ENCODE measurements at regions not wholly inside any gene's neighbourhood (a gene's known extent, or its start where the extent isn't known, plus 50 kb on each side); places are given as distances from the start of the nearest gene placed in this dataset.

- Mint-ChIP-seq H3K4me1 (ENCODE audit: low read depth) (no peaks in the 10 kb centered on the region), H3K27me3 (ENCODE audit: low read depth) (peaks cover 30% of the 10 kb centered on the region), H3K9me3 (peaks cover 12% of the 10 kb centered on the region), H3K36me3 (ENCODE audit: insufficient read depth) (peaks cover 2% of the 10 kb centered on the region), H3K4me3 (no peak overlapping the region)
- ATAC-seq = no peak
- DNase-seq = no peak
These were observed 95.9 kb upstream of the LEP start for GRCh38 chr7:128145191-128145590.

GRCh38 chr7:128146052-128146451, 95.0 kb upstream of the LEP start:
- H3K4me3 Mint-ChIP-seq = no peak overlapping the region
- no peaks in the 10 kb centered on the region for H3K4me1 Mint-ChIP-seq (ENCODE audit: low read depth)

GRCh38 chr7:128148676-128149075, 92.4 kb upstream of the LEP start:
- Mint-ChIP-seq H3K4me3 (no peak overlapping the region), H3K9me3 (peaks cover 2% of the 10 kb centered on the region), H3K27me3 (ENCODE audit: low read depth) (peaks cover 30% of the 10 kb centered on the region), H3K4me1 (ENCODE audit: low read depth) (no peaks in the 10 kb centered on the region), H3K36me3 (ENCODE audit: insufficient read depth) (no peaks in the 10 kb centered on the region)
- ATAC-seq = no peak
- DNase-seq = no peak

More at GRCh38 chr7:128146052-128146451, 95.0 kb upstream of the LEP start:
- ATAC-seq (no peak), DNase-seq (no peak)
- peaks cover 9% of the 10 kb centered on the region for H3K9me3 Mint-ChIP-seq
- peaks cover 31% of the 10 kb centered on the region for H3K27me3 Mint-ChIP-seq (ENCODE audit: low read depth)
- peaks cover 2% of the 10 kb centered on the region for H3K36me3 Mint-ChIP-seq (ENCODE audit: insufficient read depth)

GRCh38 chr7:128150223-128150865, 90.7 kb upstream of the LEP start:
- no peaks in the 10 kb centered on the region for H3K4me1 Mint-ChIP-seq (ENCODE audit: low read depth)
- H3K4me3 Mint-ChIP-seq = no peak overlapping the region
- no peaks in the 10 kb centered on the region for H3K9me3 Mint-ChIP-seq
- no peaks in the 10 kb centered on the region for H3K36me3 Mint-ChIP-seq (ENCODE audit: insufficient read depth)
- DNase-seq = no peak
- no peak for ATAC-seq
- H3K27me3 Mint-ChIP-seq (ENCODE audit: low read depth) = peaks cover 28% of the 10 kb centered on the region

- no peaks in the 10 kb centered on the region for H3K36me3 Mint-ChIP-seq (ENCODE audit: insufficient read depth)
- peaks cover 28% of the 10 kb centered on the region for H3K27me3 Mint-ChIP-seq (ENCODE audit: low read depth)
- H3K4me3 Mint-ChIP-seq = no peak overlapping the region
- ATAC-seq (no peak), DNase-seq (no peak)
- no peaks in the 10 kb centered on the region for H3K9me3 Mint-ChIP-seq
- no peaks in the 10 kb centered on the region for H3K4me1 Mint-ChIP-seq (ENCODE audit: low read depth)
These were observed 89.4 kb upstream of the LEP start for GRCh38 chr7:128151635-128152034.

- no peaks in the 10 kb centered on the region for H3K36me3 Mint-ChIP-seq (ENCODE audit: insufficient read depth)
These were observed 88.4 kb upstream of the LEP start for GRCh38 chr7:128152721-128153120.

GRCh38 chr7:128153436-128153835, 87.6 kb upstream of the LEP start:
- ATAC-seq = no peak

More at GRCh38 chr7:128152721-128153120, 88.4 kb upstream of the LEP start:
- H3K27me3 Mint-ChIP-seq (ENCODE audit: low read depth) = peaks cover 23% of the 10 kb centered on the region
- H3K9me3 Mint-ChIP-seq = no peaks in the 10 kb centered on the region
- ATAC-seq (no peak), DNase-seq (no peak)
- H3K4me3 Mint-ChIP-seq = no peak overlapping the region
- no peaks in the 10 kb centered on the region for H3K4me1 Mint-ChIP-seq (ENCODE audit: low read depth)

GRCh38 chr7:128154504-128154903, 86.6 kb upstream of the LEP start:
- H3K27me3 Mint-ChIP-seq (ENCODE audit: low read depth) = peaks cover 17% of the 10 kb centered on the region
- no peaks in the 10 kb centered on the region for H3K36me3 Mint-ChIP-seq (ENCODE audit: insufficient read depth)
- ATAC-seq = no peak

More at GRCh38 chr7:128153436-128153835, 87.6 kb upstream of the LEP start:
- Mint-ChIP-seq H3K4me1 (ENCODE audit: low read depth) (no peaks in the 10 kb centered on the region), H3K36me3 (ENCODE audit: insufficient read depth) (no peaks in the 10 kb centered on the region), H3K4me3 (no peak overlapping the region), H3K9me3 (no peaks in the 10 kb centered on the region), H3K27me3 (ENCODE audit: low read depth) (peaks cover 21% of the 10 kb centered on the region)
- no peak for DNase-seq

GRCh38 chr7:128155100-128155740, 85.9 kb upstream of the LEP start:
- Mint-ChIP-seq H3K9me3 (no peaks in the 10 kb centered on the region), H3K4me1 (ENCODE audit: low read depth) (no peaks in the 10 kb centered on the region), H3K4me3 (no peak overlapping the region), H3K36me3 (ENCODE audit: insufficient read depth) (no peaks in the 10 kb centered on the region), H3K27me3 (ENCODE audit: low read depth) (peaks cover 19% of the 10 kb centered on the region)
- ATAC-seq (peak in 1 of 2 donors; percentile 59), DNase-seq (no peak)

More at GRCh38 chr7:128154504-128154903, 86.6 kb upstream of the LEP start:
- Mint-ChIP-seq H3K4me1 (ENCODE audit: low read depth) (no peaks in the 10 kb centered on the region), H3K4me3 (no peak overlapping the region), H3K9me3 (no peaks in the 10 kb centered on the region)
- no peak for DNase-seq

- Mint-ChIP-seq H3K36me3 (ENCODE audit: insufficient read depth) (no peaks in the 10 kb centered on the region), H3K27me3 (ENCODE audit: low read depth) (peaks cover 25% of the 10 kb centered on the region), H3K4me1 (ENCODE audit: low read depth) (no peaks in the 10 kb centered on the region), H3K4me3 (no peak overlapping the region), H3K9me3 (no peaks in the 10 kb centered on the region)
- ATAC-seq (no peak), DNase-seq (no peak)
These were observed 83.2 kb upstream of the LEP start for GRCh38 chr7:128157906-128158305.

- no peaks in the 10 kb centered on the region for H3K4me1 Mint-ChIP-seq (ENCODE audit: low read depth)
- no peak overlapping the region for H3K4me3 Mint-ChIP-seq
- DNase-seq (no peak), ATAC-seq (no peak)
- H3K36me3 Mint-ChIP-seq (ENCODE audit: insufficient read depth) = no peaks in the 10 kb centered on the region
- H3K27me3 Mint-ChIP-seq (ENCODE audit: low read depth) = peaks cover 28% of the 10 kb centered on the region
- no peaks in the 10 kb centered on the region for H3K9me3 Mint-ChIP-seq
These were observed 82.7 kb upstream of the LEP start for GRCh38 chr7:128158370-128158769.

GRCh38 chr7:128160296-128160695, 80.8 kb upstream of the LEP start:
- Mint-ChIP-seq H3K36me3 (ENCODE audit: insufficient read depth) (no peaks in the 10 kb centered on the region), H3K27me3 (ENCODE audit: low read depth) (peaks cover 42% of the 10 kb centered on the region), H3K9me3 (no peaks in the 10 kb centered on the region), H3K4me1 (ENCODE audit: low read depth) (no peaks in the 10 kb centered on the region), H3K4me3 (no peak overlapping the region)
- ATAC-seq = no peak
- DNase-seq = no peak

GRCh38 chr7:128161466-128162125, 79.5 kb upstream of the LEP start:
- no peaks in the 10 kb centered on the region for H3K36me3 Mint-ChIP-seq (ENCODE audit: insufficient read depth)
- H3K9me3 Mint-ChIP-seq = no peaks in the 10 kb centered on the region
- peaks cover 4% of the 10 kb centered on the region for H3K4me1 Mint-ChIP-seq (ENCODE audit: low read depth)
- H3K27me3 Mint-ChIP-seq (ENCODE audit: low read depth) = peaks cover 52% of the 10 kb centered on the region
- ATAC-seq (no peak), DNase-seq (no peak)
- H3K4me3 Mint-ChIP-seq = no peak overlapping the region

GRCh38 chr7:128162666-128163065, 78.4 kb upstream of the LEP start:
- peaks cover 5% of the 10 kb centered on the region for H3K4me1 Mint-ChIP-seq (ENCODE audit: low read depth)
- H3K9me3 Mint-ChIP-seq = no peaks in the 10 kb centered on the region
- DNase-seq (no peak), ATAC-seq (no peak)
- peaks cover 58% of the 10 kb centered on the region for H3K27me3 Mint-ChIP-seq (ENCODE audit: low read depth)
- H3K36me3 Mint-ChIP-seq (ENCODE audit: insufficient read depth) = no peaks in the 10 kb centered on the region
- no peak overlapping the region for H3K4me3 Mint-ChIP-seq

- Mint-ChIP-seq H3K4me1 (ENCODE audit: low read depth) (peaks cover 10% of the 10 kb centered on the region), H3K4me3 (no peak overlapping the region), H3K27me3 (ENCODE audit: low read depth) (peaks cover 61% of the 10 kb centered on the region), H3K36me3 (ENCODE audit: insufficient read depth) (no peaks in the 10 kb centered on the region), H3K9me3 (no peaks in the 10 kb centered on the region)
- no peak for DNase-seq
- ATAC-seq = no peak
These were observed 77.6 kb upstream of the LEP start for GRCh38 chr7:128163473-128163872.
